ENCODE measurements at regions not wholly inside any gene's neighbourhood (a gene's known extent, or its start where the extent isn't known, plus 50 kb on each side); places are given as distances from the start of the nearest gene placed in this dataset.

- no peak for DNase-seq (ENCODE audit: low spot score)
Observed at GRCh38 chr6:23016696-23017095, 447.3 kb downstream of the HDGFL1 start.

DNA sequence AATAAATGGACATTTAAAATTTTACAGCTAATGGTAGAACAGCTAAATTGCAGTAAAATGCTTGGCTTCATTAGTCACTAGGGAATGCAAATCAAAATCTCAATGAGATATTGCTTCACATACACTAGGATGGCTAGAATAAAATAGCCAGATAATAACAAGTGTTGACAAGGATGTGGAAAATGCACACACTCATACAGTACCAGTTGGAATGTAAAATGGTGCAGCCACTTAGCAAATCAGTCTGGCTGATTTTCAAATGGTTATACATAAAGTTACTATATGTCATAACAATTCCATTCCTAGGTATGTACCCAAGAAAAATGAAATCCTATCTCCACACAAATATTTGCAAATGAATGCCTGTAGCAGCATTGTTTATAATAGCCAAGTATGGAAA lies 452.1 kb downstream of the HDGFL1 start:
- DNase-seq (ENCODE audit: low spot score): no peak

GRCh38 chr6:23027281-23027680 lies 457.9 kb downstream of the HDGFL1 start:
- no peak for DNase-seq (ENCODE audit: low spot score)

DNA sequence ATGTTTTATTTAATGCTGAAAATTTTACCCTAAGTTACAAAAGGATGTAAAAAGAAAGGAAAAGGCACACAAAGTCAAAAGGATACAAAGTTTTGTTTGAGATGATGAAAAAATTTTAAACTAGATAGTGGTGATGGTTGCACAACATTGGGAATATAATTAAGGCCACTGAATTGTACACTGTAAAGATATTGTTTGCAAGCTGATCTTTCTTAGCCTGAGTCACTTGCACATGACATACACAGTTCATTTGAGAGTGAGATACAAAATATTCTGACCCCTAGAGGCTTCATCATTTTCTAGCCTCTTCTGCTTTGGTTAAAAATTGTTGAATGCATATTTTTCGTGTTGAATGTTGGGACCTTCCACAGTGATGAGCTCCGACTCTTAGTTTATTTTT lies 462.6 kb downstream of the HDGFL1 start:
- no peak for DNase-seq (ENCODE audit: low spot score)

- no peak for DNase-seq (ENCODE audit: low spot score)
Observed at GRCh38 chr6:23034926-23035325, 465.6 kb downstream of the HDGFL1 start.

GRCh38 chr6:23036406-23036983 lies 467.1 kb downstream of the HDGFL1 start:
- DNase-seq (ENCODE audit: low spot score): no peak

DNA sequence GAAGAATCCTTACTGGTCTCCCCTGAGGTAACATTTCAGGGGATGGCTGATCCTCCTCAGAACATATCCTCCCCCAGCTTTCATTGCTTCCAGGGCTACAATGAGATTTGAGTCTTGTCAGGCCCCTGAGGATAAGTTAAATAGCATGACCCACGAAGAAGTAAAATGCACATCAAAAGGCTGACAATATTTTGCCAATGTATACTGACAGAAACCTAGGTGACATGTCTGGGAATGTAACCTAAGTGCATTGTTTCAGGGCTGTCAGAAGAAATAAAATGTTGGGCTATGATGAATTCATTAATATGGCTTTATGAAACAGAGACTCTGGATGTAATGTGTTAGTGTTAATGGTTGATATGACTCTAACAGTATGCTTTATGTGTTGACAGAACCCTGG lies 471.5 kb downstream of the HDGFL1 start:
- no peak for DNase-seq (ENCODE audit: low spot score)

DNA sequence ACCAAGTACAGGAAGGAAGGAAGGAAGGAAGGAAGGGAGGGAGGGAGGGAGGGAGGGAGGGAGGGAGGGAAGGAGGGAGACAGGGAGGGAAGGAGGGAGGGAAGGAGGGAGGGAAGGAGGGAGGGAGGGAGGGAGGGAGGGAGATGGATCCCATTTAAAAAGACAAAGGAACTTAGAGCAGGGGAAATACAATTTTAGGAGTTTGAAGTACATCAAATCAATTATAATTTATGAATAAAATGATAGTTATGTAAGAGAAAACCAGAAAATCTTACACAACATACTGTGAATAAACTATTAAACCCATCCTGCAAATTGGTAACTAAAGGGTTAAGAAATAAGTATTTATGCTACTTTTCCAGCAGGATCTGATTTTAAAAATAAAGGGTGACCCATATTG lies 475.9 kb downstream of the HDGFL1 start:
- no peak for DNase-seq (ENCODE audit: low spot score)

DNA sequence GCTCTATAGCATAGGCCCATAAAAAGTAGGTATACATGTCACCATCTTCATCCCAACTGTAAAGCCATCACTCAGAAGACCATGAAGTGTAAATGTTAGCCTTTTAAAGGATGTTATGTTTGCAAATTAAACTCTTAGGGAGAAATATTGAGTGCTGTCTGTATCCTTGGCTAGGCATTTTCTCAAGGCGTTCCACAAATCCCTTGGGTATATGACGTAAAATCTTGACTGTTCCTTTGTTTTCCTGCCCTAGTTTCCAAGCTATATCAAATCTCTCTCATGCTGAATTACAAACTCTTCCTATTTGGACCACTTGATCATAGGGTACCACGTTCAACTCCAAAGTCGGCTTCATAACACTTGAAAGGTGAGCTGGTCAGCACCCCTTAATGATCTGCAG lies 486.2 kb downstream of the HDGFL1 start:
- DNase-seq (ENCODE audit: low spot score): no peak

DNA sequence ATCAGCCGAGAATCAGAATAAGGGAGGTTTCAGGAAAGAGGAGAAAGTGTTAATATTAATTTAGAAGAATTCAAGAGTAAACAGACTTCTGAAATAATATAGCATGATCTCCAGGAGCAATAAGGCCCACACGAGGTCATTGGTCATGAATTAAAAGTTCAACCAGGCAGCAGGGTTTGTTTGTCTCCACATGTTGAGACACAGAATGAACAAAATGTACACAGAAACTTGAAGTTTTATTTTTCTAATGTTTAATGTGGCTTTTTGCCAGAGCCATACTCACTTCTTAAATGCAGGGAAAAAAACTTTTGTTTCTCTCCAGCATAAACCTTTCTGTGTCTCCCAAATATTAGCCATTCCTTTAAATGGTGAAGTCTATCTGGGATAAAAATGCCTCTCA lies 504.5 kb downstream of the HDGFL1 start:
- no peak for DNase-seq (ENCODE audit: low spot score)

DNA sequence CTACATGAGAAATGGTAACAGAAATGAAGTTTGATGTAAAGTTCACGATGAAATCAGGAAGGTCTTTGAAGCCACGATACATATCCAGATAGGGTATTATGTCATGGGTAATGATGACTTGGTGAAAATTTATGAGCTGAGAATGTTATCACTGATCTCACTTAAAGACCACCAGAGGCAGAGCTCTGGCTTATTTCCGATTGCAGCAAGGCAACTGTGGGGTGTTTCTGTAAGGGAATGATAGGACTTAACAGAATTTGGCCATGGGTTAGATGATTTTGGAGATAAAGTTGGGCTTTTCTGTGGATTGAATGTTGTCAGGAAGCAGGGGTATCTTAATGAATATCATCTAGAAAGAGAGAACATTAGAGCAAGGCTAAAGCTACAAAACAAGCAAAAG lies 508.4 kb downstream of the HDGFL1 start:
- no peak for DNase-seq (ENCODE audit: low spot score)

DNA sequence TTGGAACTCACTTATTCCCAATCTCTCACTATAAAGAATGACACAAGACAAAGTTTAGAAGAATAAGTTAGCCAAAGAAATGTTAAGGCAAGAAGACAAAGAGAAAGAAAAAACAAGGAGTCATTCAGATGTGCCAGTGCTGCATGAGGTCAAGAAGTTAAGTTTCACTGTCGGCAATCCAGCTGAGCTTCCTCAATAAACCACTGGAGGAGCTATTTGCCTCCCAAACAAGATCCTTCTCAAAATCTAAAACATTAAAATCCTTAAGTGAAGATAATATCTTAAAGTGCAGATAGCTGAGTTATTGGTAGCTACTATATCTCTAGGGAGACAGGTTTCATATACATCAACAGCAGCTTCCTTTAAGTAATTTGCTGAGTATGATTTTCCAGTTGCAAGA lies 512.3 kb downstream of the HDGFL1 start:
- no peak for DNase-seq (ENCODE audit: low spot score)

GRCh38 chr6:23086100-23086499 lies 516.7 kb downstream of the HDGFL1 start:
- DNase-seq (ENCODE audit: low spot score): no peak

DNA sequence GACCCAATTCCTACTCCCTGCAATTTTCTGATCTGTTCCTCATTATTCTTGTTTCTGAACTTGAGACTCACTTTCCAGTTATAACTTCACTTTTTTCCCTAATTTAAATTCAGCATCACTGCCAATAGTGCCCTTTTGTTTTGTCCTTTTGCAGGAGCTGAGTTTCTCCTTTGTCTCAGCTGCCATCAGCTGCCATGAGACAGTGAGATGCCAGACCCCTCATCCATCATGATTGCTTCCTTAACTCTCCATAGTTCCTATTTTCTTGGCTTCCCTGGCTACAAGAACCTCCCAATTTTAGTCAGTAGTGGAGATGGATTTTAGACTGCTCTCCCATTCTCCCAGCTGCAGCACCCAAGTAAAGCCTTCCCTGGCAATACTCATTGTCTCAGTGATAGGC lies 518.1 kb downstream of the HDGFL1 start:
- no peak for DNase-seq (ENCODE audit: low spot score)

DNA sequence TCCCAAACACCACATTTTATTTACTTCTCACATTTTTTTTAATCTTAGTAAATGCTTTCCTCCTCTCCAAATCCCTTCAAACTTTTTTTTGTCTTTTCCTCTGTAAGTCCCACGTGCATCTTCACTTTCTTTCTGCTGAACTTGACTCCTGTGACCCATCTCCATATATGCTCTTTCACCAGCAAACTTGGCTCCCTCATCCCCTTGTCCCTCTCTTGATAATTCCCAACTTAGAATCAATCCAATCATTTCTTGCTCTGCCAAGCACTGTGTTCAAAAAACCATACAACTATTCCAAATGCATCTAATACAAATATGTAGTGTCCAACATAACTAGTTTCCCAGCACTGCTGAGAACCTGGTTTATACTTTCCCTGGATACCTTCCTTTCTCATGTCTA lies 519.4 kb downstream of the HDGFL1 start:
- no peak for DNase-seq (ENCODE audit: low spot score)

DNA sequence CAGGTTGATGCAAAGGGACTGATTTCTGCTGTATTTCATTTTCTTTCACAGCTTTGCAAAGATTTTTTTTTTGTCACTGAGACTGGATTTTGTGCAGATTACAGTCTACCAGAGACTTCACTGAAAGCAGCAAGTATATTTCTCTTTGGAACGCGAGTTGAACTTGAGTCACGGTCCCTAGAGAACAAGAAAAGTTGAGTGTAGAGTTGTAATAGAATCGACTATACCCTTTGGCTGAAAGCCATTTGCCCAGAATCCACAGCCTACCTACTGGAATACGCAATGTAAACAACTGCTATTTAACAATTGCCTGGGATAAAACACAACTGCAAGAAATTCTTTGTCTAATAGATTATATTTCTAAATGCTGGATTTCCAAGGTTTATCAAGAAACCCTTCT lies 520.6 kb downstream of the HDGFL1 start:
- no peak for DNase-seq (ENCODE audit: low spot score)

- DNase-seq (ENCODE audit: low spot score): no peak
Observed at GRCh38 chr6:23091795-23092194, 522.4 kb downstream of the HDGFL1 start.

GRCh38 chr6:23096876-23097275 lies 527.5 kb downstream of the HDGFL1 start:
- DNase-seq (ENCODE audit: low spot score): no peak

DNA sequence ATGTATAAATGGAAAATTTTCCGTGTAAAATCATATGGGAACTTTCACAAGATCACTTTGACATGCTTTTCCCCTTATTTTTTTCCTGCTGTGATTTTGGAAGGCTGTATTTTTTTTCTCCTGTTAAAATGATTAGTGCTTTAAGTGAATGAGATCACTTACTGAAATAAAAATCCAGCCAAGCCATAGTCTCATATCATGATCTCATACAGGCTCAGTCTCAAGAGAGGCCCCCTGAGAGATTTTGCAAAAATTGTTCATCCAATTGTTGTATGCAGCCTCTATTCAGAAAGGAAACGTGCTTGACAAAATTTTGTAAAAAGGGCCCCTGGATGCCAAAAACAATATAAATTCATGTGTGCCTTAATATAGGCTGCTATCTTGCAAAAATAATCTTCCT lies 528.2 kb downstream of the HDGFL1 start:
- DNase-seq (ENCODE audit: low spot score): no peak

DNA sequence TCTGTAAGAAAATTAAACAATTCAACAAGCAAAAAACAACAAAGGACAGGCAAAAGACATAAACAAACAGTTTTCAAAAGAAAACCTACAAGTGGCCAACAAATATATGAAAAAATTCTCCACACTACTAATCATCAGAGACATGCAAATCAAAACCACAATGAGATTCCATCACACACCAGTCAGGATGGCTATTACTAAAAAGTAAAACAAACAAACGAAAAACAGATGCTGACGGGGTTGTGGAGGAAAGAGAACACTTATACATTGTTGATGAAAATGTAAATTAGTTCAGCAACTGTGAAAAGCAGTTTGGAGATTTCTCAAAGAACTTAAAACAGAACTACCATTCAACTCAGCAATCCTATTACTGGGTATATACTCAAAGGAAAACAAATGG lies 537.6 kb downstream of the HDGFL1 start:
- DNase-seq (ENCODE audit: low spot score): peak; percentile 3

DNA sequence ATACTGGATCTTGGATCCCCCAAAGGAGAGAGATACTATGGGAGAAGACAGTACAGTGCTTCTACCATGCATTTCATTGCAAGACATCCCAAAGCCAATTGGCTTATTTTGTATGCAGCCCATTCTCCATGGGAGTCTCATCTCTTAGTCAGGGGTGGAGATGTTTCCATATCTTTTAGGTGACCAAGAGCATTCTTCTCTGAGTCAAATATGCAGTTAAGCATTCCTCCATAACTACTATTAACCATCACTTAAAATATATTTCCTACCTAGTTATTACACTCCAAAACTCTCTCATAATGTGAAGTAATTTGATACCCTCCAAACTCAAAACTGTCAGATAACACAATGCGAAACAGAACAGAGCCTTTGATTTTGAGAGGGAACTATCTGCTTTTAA lies 542.6 kb downstream of the HDGFL1 start:
- no peak for DNase-seq (ENCODE audit: low spot score)

DNA sequence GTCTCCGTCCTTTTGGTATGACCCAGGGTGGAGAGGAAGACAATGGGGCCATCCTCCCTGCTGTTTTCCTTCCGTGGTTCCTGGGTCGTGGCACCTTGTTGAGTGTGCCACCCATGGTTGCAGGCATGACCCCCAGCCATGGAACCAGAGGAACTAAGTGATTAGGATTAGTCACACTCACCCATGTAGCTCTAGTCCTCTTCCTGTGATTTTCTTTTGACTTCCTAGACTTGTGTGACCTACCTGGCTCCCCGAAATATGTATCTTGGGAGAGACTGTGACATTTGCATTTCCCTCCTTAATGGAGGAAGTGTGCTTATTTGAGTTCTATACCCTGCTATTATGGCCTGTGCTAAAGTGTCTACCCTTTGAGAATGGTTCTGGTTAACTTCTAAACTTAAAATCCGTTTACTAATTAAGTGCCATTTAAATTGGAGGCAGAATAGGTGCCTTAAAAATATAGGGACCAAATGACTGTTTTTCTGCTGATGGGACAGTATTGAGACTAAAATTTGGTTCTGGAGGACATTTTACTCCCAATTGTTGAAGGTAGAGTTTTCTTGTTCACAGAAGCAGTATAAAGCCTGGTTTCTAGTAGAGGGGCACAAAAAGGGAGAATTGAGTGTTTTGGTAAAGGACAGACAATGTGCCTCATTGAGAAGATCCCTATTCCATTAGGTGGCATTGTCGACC lies 545.6 kb downstream of the HDGFL1 start:
- DNase-seq (ENCODE audit: low spot score): no peak

DNA sequence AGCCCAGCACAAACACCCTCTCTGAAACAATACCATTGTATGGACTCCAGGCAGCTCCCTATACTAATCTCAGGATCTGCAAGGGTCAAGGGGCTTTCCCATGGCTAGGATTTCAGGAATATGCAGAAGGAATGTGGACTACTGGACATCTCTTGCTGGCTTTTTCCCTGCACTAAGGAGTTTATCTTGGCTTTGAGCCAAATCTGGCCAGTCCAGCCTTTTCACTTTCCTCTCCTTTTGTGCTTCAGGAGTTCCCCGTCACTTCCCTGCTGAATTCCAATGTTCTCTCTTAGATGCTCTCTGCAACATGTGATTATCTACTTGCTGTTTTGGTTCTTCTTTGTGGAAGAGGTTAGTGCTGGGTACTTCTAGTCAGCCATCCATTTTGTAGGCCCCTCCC lies 568.2 kb downstream of the HDGFL1 start:
- DNase-seq (ENCODE audit: low spot score): peak; percentile 68

- no peak for DNase-seq (ENCODE audit: low spot score)
Observed at GRCh38 chr6:23140871-23141270, 571.5 kb downstream of the HDGFL1 start.

Data from kidney tubule cell (primary cell).